ENCODE measurements at regions not wholly inside any gene's neighbourhood (a gene's known extent, or its start where the extent isn't known, plus 50 kb on each side); places are given as distances from the start of the nearest gene placed in this dataset.

- no peak for DNase-seq (ENCODE audit: low read depth in 2 of 2, low spot score in 1 of 2)
These were observed 129.9 kb downstream of the CDC42EP3 start for GRCh38 chr2:37541516-37541915.

- no peak for DNase-seq (ENCODE audit: low read depth in 2 of 2, low spot score in 1 of 2)
These were observed 127.4 kb downstream of the CDC42EP3 start for GRCh38 chr2:37543999-37544557.

- no peak for DNase-seq (ENCODE audit: low read depth in 2 of 2, low spot score in 1 of 2)
These were observed 126.8 kb downstream of the CDC42EP3 start for GRCh38 chr2:37544591-37545031.

- no peak for DNase-seq (ENCODE audit: low read depth in 2 of 2, low spot score in 1 of 2)
These were observed 121.8 kb downstream of the CDC42EP3 start for GRCh38 chr2:37549598-37549997.

- DNase-seq (ENCODE audit: low read depth in 2 of 2, low spot score in 1 of 2) = no peak
These were observed 121.3 kb downstream of the CDC42EP3 start for GRCh38 chr2:37550190-37550589.

- DNase-seq (ENCODE audit: low read depth in 2 of 2, low spot score in 1 of 2) = no peak
These were observed 119.7 kb downstream of the CDC42EP3 start for GRCh38 chr2:37551783-37552182.

- DNase-seq (ENCODE audit: low read depth in 2 of 2, low spot score in 1 of 2) = no peak
These were observed 119.1 kb downstream of the CDC42EP3 start for GRCh38 chr2:37552339-37552738.

GRCh38 chr2:37553411-37554154 lies 117.9 kb downstream of the CDC42EP3 start:
- DNase-seq (ENCODE audit: low read depth in 2 of 2, low spot score in 1 of 2) = no peak

- no peak for DNase-seq (ENCODE audit: low read depth in 2 of 2, low spot score in 1 of 2)
These were observed 117.3 kb downstream of the CDC42EP3 start for GRCh38 chr2:37554155-37554510.

- no peak for DNase-seq (ENCODE audit: low read depth in 2 of 2, low spot score in 1 of 2)
These were observed 116.8 kb downstream of the CDC42EP3 start for GRCh38 chr2:37554687-37555086.

- DNase-seq (ENCODE audit: low read depth in 2 of 2, low spot score in 1 of 2) = no peak
These were observed 116.0 kb downstream of the CDC42EP3 start for GRCh38 chr2:37555457-37555856.

GRCh38 chr2:37556256-37556655 lies 115.2 kb downstream of the CDC42EP3 start:
- no peak for DNase-seq (ENCODE audit: low read depth in 2 of 2, low spot score in 1 of 2)

GRCh38 chr2:37558623-37559022 lies 112.8 kb downstream of the CDC42EP3 start:
- DNase-seq (ENCODE audit: low read depth in 2 of 2, low spot score in 1 of 2) = no peak

GRCh38 chr2:37560241-37560848 lies 111.1 kb downstream of the CDC42EP3 start:
- DNase-seq (ENCODE audit: low read depth in 2 of 2, low spot score in 1 of 2) = no peak

- DNase-seq (ENCODE audit: low read depth in 2 of 2, low spot score in 1 of 2) = no peak
These were observed 110.4 kb downstream of the CDC42EP3 start for GRCh38 chr2:37560863-37561614.

GRCh38 chr2:37561615-37562569 lies 109.5 kb downstream of the CDC42EP3 start:
- no peak for DNase-seq (ENCODE audit: low read depth in 2 of 2, low spot score in 1 of 2)

- DNase-seq (ENCODE audit: low read depth in 2 of 2, low spot score in 1 of 2) = no peak
These were observed 107.9 kb downstream of the CDC42EP3 start for GRCh38 chr2:37563375-37564015.

- DNase-seq (ENCODE audit: low read depth in 2 of 2, low spot score in 1 of 2) = no peak
These were observed 107.1 kb downstream of the CDC42EP3 start for GRCh38 chr2:37564356-37564755.

- DNase-seq (ENCODE audit: low read depth in 2 of 2, low spot score in 1 of 2) = no peak
These were observed 104.9 kb downstream of the CDC42EP3 start for GRCh38 chr2:37566517-37566981.

- DNase-seq (ENCODE audit: low read depth in 2 of 2, low spot score in 1 of 2) = no peak
These were observed 102.9 kb downstream of the CDC42EP3 start for GRCh38 chr2:37568565-37568964.

Data from stimulated activated CD8-positive, alpha-beta memory T cell treated with anti-CD3 and anti-CD28 coated beads, Interleukin-4, amount 100 ng/mL, for 4 hours (primary cell).